ENCODE measurements at regions not wholly inside any gene's neighbourhood (a gene's known extent, or its start where the extent isn't known, plus 50 kb on each side); places are given as distances from the start of the nearest gene placed in this dataset.

GRCh38 chr5:61657010-61657409 is 325.0 kb downstream of the ZSWIM6 start:
- no peak for TF ChIP-seq CTCF (IDR thresholded peaks at IDR 0.05)
- TF ChIP-seq POLR2A (IDR thresholded peaks at IDR 0.05) = no peak

All from body of pancreas (tissue), 4 donors.